Inflammatory macrophage (primary cell): ENCODE measurements at regions not wholly inside any gene's neighbourhood (a gene's known extent, or its start where the extent isn't known, plus 50 kb on each side); places are given as distances from the start of the nearest gene placed in this dataset.

Experiments
- DNase-seq, 2 donors: peaks; one replicate each; pipeline ENCODE4 v3.0.0-alpha.2; 2020 to 2022

DNA sequence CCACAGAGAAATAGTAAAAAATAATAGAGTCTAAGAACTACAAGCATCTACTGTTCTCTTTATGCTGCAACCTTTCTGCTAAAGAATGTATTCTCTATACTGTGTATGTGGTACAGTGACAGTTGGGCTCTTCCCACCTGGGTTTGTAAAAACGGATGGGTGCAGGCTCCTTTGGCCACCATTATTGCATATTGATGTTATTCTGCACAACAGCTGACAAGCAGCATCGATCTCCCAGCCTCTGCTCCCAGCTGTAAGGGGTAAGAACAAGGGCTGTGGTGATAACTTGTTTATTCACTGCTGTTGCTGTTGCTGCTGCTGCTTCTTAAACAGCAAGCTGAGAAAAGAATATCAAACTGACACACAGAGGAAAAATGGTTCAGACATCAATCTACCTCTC lies 56.1 kb downstream of the KCNRG start:
- DNase-seq: no peak

GRCh38 chr13:50072676-50073075 lies 57.4 kb downstream of the KCNRG start:
- DNase-seq: no peak

DNA sequence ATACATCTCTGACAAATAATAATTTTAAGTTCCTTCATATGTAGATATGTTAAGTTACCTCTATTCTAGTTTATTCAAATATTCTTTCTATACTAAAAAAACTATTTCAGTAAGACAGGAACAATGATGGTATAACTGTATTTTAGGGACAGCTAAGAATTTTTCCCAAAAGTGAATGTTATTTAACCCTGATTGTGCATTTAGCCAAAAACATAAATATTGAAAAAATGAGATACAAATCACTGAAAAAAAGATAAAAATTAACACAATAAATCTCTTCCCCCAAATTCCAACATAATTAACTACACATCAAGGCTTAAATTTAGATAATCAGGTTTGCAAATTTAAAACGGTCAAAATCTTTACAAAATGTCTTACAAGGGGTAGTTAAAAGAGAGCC lies 58.1 kb downstream of the KCNRG start:
- no peak for DNase-seq

DNA sequence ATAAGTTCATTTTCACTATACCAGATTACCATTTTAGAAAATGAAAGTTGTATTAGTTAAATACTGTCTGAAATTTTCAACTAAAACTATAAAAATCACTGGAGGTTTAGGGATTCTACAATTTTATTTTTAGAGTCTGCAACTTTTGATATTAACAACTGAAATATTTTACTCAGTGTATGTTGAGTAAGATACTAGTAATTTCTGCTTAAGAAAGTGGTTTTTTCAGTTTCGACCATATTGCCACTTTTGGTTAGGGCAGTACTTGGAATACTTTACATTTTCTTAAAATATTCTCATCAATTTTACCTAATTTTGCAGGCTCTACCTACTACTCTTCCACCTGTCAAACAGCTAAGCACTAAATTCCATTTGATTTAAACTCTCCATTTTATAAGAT lies 59.6 kb downstream of the KCNRG start:
- DNase-seq: no peak

GRCh38 chr13:50075619-50076097 lies 60.4 kb downstream of the KCNRG start:
- no peak for DNase-seq

GRCh38 chr13:50077431-50077830 lies 62.2 kb downstream of the KCNRG start:
- no peak for DNase-seq

DNA sequence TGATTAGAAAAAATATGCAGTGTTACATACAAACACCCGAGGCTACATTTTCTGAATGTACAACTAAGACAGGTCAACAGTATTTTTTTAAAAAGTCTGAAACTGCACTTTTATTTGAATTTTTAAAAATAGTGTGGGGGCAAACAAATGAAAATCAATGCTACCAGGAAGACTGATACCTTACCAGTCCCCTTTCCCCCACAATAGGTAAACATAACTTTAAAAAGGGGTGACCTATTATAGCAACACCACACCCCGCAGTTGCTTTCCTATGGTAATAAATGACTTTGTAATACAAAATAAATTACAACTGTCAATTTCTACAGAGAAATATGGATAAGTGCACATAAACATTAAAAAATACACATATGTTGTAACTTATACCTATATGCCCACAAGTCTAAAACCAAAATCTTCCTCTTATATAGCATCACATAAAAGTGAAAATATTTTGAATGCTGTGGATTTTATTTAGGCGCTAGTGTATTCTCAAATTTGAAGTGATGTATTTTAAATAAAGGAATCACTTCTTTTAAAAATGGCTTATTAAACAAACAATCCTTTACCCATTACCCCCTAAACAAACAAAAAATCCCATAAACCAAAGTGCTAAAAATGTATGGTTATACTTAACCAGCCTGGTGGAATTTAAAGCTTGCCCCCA lies 63.1 kb downstream of the KCNRG start:
- DNase-seq: no peak

DNA sequence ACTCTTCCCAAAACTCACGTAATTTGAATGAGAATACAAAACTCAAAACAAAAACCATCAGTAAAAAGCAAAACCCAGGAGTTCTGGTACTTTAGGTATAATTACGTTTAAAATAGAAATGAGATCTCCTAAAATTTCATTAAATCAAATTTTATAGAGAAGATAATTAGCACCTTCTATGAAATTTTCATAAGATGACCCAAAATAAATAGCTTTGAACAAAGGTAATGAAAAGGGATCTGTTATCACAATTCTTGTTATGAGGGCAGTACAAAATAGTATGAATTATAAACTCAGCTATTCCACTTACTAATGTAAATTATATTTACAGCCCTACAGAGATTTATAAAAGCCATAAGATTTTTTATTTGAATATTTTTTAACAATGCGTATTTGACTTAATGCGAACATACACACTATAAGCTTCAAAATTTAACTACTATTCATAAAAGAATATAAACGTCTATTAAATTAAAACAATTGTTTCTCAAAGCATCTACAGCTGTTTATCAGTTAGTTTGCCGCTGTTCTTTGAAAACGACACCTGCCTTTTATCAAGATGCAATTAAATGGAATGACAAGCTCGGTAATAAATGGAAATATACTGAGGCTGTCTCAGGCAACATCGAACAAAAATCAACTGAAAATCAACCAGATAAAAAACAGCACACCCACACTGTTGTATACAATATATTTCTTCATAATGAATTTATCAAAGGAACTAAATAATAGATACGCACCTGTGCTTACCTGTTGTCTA lies 63.8 kb downstream of the KCNRG start:
- no peak for DNase-seq

DNA sequence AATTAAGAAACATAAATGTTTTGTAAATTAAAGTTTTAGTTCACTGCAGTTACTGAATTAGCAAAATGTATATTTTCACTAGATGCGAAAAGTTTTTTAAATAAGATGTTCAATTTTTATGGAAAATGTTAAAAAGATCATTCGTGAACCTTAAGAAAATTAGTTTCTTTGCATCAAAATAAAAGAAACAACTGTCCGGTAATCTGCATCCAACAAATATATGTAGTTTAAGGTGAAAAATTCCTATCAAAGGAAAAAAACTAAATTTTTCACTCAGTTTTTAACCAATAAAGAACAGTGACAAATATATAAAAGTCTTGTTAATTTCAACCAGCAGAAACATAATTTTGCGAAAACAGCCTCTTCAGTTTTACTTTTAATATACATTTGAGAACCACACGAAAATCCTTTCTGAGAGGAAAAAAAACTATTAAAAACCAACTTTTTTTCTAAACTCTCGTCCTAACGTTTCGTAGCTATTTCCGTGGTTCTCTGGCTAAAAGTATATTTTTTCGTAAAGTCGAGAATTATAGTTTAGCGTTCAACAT lies 64.5 kb downstream of the KCNRG start:
- no peak for DNase-seq

DNA sequence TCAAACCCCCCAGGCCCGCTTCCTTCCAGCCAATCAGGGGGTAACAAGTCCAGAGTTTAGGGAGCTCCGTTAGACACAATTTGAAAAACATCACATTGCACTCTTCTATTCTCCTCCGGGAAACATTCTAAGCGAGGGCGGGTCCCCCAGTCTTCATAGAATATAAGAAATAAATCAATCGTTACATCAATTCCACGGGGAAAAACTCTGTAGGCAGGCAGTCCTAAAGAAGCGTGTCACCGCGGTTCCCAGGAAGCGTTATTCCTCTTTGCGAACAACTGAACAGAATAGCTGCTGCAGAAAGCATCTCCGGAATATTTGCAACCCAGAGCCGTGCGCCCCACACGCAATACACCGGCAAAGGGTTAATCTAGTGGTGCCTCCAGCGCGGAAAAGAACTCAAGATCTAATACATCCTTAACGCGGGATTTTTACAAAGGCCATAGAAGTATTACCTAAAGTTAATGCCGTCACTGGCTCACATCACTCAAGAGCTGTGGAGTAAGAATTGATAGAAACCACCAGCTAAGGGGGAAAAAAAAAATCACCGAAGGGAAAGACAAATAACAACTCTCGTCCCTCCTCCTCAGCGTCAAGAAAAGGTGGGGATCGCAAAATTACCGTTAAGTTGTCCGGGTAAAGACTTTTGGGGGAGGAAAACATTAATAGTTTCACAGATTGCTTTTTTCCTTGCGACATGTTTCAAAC lies 65.1 kb downstream of the KCNRG start:
- DNase-seq: peak; percentile 26 to 28

DNA sequence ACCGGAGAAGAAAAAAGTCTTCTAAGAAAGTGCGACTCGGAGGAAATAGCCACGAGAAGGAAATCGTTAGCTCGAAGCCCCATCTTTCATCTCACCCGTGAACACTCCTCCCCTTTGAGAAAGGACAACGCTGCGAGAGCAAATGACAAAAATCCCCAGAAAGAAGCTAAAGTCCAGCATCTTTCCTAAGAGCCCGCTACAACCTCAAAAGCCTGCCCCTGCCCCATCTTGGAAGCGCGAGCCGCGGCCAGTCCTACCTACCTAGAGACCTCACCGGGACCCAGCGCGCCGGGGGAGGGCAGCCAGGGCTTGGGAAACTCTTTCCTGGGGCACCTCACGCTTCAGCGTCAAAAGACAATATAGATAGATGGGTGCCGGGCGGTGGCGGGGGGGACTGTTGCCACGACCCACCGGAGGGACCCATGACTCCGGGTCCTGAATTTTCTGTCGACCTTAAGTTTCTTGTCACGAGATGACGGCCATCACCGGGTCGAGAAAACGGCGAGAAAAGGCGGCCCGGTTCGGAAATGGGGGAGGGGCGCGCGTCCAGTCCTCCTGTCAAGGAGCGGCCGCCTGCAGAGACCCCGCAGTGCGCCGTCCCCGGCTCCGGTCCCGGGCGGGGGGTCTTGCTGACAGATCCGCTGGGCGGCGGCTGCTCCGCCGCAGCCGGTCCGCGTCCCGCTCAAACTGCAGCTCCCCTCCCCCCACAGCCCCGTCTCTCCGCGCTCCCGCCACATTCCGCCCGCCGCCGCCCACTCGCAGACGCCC lies 65.9 kb downstream of the KCNRG start:
- DNase-seq: peak; percentile 17 to 19

DNA sequence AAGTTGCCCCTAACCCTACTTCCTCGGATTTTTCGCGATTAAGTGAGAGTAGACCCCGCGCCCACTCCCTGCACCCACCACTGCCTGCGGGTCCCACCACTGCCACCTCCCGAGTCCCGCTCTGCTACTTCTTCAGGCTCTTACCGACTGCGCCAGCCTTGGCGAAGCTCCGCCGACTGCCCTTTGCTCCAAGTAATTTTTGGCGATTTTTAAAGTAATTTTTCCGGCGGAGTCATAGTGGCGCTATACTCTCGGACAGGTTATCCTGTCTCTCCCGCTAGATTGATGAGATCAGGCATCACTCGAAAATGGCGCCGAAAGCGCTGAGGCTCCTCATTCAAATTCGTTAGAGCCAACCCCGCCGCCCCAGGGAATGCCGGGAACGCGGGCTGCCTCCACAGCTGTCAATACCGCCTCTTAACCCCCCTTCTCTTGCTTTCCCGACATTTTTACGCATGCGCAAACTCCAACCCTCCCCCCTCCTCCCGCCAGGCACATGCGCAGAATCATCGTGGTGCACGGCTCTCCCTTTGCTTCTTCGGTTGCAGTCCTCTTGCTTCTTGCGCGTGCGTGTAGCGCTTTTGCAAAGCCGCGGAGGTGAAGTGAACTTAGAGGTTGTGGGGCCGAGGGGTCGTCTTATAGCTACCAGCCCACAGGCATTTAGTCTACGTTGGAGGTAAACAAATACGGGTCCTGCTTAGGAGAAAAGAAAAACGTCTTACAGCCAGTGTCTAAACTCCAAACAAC lies 66.6 kb downstream of the KCNRG start:
- peak; percentile 98 for DNase-seq

GRCh38 chr13:50082426-50083281 lies 67.4 kb downstream of the KCNRG start:
- peak; percentile 45 to 63 for DNase-seq

GRCh38 chr13:50085063-50085462 lies 69.8 kb downstream of the KCNRG start:
- peak; percentile 13 to 38 for DNase-seq

DNA sequence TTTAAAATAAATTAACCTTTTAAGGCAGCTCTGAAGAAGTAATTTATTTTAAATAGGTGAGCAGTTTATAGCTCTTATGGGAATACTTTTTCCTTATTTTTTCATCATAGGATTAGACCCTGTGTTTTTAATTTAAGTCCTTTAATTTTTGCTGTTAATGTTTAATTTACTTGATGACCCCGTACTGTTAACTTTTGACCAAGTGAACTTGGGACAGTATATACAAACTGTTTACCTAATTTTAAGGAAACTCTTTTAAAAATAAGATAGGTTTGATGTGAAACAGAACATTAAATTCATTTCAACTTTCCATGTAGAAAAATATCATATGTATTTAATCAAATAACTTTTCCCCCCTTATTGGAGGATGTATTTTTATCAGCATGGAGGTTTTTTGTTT lies 74.4 kb downstream of the KCNRG start:
- DNase-seq: no peak

DNA sequence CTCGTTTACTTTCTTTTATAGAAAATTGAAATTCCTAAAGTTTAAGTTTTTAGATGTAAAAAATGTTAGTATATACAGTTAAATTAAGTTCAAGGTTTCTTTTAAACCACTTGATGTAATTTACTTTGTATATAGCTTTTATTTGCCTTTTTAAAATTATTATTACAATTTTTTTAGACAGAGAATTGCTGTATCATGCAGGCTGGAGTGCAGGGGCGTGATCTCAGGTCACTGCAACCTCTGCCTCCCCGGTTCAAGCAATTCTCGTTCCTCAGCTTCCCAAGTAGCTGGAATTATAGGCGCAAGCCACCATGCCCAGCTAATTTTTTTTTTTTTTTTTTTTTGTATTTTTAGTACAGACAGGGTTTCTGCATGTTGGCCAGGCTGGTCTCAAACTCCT lies 75.0 kb downstream of the KCNRG start:
- DNase-seq: no peak

DNA sequence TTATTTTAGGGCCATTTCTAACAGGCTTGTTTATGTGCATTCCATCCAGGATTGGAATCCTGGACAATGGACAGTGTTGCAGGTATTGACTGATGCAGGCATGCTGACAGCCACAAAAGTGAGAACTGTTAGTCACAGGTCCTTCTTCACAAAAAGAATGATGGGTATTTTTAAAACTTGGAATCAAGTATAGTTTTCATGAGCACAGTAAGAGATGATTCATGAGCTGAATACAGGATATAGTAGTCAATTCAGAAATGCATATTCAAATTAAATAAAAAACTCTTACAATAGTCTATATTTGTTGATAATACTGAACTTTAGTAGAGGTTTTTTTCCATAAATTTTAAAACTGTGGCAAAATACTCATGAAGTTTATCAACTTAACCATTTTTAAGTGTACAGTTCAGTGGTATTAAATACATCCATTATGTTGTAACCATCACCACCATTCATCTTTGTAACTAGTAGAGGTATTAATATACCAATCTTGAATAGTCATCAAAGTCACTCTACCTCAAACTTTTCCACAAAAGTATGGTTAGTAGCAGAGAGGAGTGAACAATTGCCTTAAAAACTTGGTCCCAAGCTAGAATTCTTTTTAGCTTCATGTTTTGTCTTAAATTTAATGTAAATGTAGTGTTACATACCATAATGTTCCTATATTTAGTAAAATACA lies 79.5 kb downstream of the KCNRG start:
- DNase-seq: no peak

DNA sequence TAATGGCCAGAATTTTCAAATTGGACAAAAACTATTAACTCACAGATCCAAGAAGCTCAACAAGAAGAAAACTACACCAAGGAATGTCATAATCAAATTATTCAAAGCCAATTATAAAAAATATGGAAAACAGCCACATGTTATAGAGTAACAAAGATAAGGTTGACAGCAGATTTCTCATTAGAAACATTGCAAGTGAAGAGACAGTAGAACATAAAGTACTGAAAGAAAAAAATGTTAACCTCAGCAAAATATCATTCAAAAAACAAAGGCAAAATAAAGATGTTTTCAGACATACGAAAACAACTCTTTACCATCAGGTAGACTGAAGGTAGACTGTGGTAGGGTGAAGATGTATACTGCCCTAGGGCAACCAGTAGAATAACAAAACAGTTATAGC lies 83.4 kb downstream of the KCNRG start:
- DNase-seq: no peak

DNA sequence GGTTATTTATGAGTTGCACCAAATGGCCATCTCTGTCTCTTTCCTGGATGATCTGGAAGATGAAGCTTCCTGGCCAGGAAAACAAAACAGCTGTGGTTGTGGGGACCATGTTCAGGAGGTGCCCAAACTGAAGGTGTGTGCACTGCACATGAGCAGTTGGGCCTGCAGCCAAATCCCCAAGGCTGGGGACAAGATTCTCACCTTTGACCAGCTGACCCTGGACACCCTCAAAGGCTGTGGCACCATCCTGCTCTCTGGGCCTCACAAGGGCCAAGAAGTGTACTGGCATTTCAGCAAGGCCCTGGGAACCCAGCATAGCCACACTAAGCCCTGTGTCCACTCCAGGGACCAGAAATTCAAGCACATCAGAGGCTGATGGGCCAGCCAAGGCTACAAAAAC lies 84.2 kb downstream of the KCNRG start:
- no peak for DNase-seq

- no peak for DNase-seq
Observed at GRCh38 chr13:50101590-50101989, 86.3 kb downstream of the KCNRG start.
